GM19455 (cell line): ENCODE measurements at regions not wholly inside any gene's neighbourhood (a gene's known extent, or its start where the extent isn't known, plus 50 kb on each side); places are given as distances from the start of the nearest gene placed in this dataset.

Source experiments
- ATAC-seq: cut with Tn5 transposase; IDR thresholded peaks from one replicate; pipeline ENCODE4 v1.9.1; 2021; ENCODE audit not compliant: unreplicated experiment

DNA sequence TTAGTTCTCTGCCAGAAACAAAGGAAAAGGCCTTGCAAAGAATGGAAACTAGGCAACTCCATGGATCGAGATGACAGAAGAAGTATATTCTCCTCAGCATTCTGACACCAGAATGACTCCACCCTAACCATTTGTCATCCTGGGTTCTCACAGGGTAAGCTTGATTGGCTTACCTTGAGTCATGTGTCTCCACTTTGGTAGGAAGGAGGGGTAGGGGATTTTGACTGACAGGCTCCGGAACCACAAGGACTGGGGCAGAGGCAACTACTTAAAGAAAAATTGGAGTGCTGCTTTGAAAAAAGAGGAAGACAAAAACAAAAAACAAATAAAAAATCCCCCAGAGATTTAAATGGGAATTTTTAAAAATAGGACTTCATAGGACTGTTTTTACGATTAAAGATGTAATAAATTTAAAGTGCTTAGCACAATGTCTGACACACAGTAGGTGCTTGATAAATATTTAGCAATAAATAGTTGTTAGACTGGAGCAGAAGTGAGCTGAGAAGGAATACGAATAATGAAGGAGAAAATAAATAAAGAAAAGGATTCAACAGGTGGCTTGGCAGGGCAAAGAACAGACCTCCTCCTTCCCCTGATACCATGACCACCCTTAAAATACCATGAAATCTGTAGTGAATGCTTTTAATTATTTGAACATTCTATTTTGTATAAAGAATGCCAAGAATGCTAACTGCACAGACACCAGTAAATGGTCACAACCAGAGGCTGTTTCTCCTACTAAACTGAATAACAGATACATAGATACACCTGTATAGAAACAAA, 230.2 kb downstream of the CDCA7 start:
- ATAC-seq, result no peak

DNA sequence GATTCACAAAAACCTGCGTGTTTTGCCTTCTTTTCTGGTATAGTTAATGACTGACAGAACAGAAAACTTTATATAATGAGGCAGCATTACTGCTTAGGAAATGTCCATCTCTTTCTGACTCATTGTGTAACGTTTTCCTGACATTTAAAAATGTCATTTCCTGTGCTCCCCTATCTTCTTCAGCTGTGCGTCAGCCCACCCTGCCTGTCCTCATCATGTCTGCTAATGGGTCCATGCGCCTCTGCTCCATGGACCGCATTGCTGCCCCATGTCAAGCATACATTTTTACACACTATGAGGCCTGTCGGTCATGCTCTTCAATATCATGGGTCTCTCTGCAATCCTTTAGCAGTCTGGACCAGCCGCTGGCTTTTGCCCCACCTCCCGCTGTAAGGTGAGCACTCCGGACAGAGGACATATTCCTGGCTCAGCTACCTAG, 234.3 kb downstream of the CDCA7 start:
- ATAC-seq, result no peak

DNA sequence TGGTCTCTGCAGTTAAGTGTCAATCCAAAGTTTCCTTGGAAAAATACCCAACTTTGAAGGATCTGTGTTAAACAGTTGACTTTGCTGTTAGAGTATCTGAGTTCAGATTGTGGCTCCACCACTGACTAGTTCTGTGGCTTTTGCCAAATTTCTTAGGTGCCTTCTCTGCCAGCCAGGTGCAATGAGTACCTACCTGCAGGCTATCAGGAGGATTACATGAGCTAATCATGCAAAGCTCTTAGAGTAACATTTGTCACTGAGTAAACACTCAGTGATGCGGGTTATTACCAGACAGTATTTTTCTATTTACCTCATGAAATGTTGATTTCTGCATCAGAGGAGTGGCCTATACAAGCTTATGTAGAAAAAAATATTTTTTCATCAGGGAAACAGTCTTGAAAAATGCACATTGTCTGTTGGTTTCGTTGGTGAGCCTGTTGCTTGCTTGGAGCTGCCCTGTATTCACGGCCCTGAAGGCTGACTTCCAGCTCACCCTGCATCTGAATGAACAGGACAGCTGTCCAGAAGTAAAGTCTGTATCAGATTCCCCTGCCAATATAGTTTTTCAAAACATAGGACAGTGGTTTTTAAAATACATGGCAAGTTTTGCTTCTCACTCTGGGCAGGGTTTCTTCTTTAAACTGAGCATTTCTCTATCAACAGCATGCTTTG, 235.1 kb downstream of the CDCA7 start:
- ATAC-seq, result no peak

DNA sequence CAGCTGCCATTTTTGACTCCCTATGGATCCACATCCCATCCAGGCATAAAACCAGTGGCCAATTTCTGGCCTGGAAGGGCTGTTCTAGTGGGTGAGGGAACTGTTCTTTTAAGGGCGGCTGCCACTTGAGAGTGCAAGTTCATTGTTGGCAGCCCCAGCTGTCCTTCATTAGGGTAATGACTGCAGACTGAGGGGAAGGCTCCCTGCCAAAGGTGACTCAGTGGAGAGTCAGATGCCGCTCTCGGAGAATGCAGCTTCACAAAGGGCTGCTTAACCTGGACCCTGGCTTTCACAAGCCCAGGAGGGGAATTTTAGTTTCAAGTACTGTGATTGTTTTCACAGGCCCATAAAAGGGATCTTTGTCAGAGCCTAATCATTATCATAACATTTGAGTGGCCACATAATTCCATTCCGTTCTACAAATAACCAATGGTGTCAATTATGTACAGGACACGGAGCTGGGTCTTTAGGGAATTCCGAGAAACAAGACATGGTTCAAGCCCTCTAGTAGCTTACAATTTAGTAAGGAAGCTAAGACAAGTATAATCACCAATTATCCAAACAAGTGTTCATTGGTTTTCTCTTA, 235.7 kb downstream of the CDCA7 start:
- ATAC-seq, result no peak

DNA sequence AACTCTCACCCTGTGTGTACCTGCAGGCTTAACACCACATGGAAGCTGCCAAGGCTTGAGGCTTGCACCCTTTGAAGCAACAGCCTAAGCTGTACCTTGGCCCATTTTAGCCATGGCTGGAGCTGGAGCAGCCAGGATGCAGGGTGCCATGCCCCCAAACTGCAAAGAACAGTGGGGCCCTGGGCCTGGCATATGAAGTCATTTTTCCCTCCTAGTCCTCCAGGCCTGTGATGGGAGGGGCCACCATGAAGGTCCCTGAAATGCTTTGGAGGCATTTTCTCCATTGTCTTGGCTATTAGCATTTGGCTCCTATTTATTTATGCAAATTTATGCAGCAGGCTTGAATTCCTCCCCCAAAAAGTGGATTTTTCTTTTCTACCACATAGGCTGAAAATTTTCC, 238.4 kb downstream of the CDCA7 start:
- ATAC-seq, result no peak

DNA sequence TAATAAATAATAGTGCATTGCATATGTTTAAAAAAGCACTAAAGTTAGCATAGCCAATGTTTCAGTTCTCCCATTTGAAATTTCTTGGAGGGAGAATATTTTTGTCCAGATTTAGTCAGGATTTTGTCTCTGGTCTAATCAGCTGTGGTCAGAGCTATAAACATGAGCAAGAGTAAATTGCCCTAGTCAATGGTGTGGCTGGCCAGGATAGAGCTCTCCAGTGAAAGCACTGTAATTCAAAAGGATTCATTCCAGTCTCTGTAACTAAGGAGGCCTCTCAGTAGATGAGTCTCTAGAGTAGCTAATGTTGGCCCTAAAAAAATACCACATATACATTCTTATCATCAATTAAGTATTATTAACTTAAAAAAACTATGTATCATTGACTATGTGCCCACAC, 241.6 kb downstream of the CDCA7 start:
- ATAC-seq, result no peak

DNA sequence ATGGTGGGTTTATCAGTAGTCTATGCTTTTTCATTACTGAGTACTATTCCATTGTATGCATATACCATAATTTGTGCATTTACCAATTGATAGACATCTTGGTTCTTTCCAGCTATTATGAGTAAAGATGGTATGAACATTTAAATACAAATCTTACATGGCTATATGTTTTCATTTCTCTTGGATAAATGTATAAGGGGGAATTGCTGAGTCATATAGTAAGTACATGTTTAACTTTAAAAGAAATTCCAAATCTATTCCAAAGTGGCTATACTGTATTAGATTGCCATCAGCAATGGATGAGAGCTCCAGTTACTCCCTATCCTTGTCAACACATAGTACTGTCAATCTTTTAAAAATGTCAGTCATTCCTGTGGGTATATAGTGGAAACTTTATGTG, 243.9 kb downstream of the CDCA7 start:
- ATAC-seq, result no peak

DNA sequence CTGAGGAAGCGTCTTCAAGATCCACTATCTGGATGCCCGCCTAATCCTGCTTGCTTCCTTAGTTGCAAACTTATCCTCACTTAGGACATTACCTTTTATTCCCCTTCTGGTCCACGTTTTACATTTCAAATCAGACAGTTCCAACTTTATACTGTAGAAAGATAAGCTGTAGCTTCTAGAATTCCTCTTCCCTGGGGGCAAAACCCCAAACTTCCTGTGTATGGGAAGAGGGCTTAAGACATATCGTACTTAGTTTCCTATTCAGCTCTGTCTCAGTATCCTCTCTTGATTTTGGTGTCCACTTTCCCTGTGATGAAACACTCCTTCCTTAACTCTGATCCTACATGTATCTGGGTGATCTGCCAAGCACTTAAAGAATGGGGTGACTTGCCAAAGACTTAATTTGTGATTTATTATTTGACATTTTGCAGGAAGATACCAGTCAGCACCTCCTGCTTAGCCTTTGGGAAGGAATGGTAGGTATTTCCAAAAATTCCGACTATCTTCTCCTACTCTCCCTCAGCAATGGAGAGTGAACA, 245.2 kb downstream of the CDCA7 start:
- ATAC-seq, result no peak

DNA sequence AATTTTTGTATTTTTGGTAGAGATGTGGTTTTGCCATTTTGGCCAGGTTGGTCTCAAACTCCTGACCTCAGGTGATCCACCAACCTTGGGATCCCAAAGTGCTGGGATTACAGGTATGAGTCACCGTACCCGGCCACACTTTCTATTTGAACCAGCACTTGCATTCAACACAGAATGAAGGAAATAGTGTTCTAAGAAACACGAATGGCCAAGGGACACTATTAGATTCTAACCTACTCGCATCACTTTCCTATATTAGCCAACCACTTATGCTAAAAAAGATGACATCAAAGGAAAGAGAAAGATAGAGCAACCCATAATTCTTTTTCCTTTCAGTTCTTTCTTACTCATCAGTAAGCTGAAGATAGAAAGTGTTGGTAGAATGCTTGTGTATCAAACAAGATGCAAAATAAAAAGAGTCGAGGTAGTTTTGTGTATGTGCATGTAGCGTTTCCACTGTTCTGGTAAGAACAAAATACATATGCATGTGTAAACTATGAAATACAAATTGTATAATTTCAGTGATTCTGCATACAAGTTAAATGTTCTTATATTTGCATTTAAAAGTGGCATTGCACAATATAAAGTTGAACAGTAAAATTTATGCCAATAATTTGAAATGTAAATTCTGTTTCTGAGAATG, 247.6 kb downstream of the CDCA7 start:
- no peak for ATAC-seq

DNA sequence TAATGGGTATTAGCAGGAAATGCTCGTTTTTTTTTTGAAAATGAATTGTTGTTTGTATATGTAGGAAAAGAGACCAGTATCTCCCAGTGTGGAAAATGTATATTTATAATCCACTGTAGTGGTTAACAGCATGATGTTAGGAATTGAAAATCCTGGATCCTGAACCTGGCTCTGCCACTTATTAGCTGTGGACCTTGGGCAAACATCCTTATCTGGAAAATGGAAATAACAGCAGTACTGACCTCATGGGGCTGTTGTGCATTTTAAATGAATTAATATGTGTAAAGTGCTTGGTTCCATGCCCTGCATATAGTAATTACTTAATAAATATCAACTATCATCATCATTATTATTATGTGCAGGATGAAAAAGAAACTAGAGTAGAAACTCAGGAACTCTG, 251.3 kb downstream of the CDCA7 start:
- ATAC-seq, result no peak

DNA sequence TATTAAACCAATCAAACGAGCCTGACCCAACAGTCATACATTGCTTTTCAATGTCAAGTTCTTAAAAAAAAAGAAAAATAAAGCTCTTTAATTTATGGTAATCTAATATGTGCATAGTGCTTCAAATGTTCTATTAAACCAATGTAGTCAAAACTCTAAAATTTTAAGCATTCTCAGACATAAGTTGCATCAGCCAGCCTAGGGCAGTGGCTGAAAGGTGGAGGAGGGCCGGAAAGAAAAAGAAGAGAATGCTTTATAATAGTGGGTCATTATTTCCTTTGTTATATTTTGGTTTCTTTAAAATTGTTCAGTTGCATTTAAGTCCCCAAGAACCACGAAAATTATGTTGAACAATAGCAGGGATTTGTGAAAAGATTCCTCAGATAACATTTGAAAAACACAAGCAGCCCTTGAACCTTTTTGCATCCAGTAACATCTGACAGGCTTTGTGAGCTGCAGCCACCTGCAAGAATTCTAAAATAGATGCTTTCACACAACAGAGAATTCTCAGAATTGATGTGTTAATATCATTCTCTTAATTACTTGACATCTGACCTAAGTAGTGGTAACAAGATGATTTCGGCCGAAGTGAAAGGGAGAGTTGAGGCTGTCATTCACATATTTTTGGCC, 252.1 kb downstream of the CDCA7 start:
- ATAC-seq, result no peak

DNA sequence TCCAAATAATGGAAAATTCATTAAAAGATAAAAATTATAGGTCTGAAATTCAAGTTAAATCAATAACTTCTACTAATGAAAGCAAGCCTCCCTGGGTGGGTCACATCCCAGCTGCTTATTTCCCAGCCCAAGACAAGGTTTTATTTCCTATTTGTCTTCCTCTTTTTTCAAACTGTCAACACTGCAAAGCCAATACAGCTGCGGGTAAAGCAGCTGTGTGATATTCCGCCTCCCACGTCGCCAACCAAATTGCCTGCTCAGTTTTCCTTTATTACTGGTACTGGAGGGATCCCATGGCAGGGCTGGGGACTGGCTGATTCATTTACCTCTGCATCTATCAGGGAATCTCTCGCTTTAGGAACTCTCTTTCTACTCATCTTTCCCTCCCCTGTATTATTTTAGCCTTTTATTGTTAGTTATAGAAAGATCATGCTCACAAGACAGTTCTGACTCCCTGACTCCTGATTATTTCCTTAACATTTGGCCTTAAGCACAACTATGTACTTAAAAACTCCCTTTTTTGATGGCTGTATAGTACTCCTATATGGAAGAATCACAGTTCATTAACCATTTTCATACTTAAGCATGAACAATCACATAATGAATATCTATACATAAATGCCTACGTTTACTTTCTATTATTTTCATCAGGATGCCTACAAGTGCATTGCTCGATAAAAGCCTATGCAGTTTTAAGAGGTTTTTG, 253.1 kb downstream of the CDCA7 start:
- no peak for ATAC-seq

DNA sequence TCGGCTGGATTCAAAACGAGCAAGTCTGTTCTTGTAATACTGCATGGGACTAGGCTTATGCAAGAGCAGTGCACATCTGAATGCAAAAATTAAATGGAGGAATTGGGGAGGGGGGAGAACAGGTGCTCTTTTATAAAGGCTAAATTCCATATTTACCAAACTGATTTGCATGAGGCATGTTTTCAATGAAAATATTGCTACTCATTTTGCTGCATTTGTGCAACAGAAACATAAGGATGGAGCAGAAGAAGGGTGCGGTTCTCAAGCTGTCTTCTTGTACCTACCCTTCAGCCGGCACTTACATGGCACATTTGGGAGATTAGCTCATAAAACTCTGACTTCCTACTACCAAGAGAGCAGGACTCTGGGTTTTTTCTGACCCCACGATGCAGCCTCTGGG, 256.4 kb downstream of the CDCA7 start:
- ATAC-seq, result no peak

DNA sequence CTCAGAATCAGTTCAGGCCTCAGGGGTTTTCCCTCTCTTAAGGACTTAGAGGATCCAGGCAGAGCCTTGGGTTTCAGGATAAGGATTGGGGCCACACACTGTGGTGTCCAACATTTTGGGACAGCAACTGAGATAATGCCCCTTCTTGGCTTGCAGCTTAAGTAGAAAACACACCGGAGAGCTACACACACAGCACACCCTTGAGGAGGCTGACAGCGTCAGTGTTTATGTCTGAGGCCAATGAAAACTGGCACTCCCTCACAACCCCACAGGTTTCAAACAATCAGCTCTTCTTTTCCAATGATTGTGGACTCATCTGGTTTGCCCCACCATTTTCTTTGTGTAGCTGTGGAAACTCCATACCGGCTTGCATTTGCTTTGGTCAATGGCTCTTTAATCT, 257.7 kb downstream of the CDCA7 start:
- no peak for ATAC-seq

DNA sequence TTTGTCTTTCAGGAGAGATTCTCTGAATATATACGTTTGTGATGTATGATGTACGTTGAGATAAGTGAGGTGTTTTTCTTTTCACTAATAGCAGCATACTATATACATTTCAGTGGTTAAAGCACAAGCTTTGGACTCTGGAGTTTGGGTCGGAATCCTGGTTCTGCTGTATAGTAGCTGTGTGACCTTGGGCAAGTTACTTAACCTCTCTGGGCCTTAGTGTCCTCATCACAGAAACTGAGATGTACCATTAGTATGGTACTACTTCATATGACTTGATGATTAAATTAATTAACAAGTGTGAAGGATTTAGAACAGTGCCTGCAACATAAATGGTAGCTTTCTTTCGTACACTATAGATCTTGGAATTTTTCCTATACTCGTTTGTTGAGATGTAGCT, 258.7 kb downstream of the CDCA7 start:
- no peak for ATAC-seq

DNA sequence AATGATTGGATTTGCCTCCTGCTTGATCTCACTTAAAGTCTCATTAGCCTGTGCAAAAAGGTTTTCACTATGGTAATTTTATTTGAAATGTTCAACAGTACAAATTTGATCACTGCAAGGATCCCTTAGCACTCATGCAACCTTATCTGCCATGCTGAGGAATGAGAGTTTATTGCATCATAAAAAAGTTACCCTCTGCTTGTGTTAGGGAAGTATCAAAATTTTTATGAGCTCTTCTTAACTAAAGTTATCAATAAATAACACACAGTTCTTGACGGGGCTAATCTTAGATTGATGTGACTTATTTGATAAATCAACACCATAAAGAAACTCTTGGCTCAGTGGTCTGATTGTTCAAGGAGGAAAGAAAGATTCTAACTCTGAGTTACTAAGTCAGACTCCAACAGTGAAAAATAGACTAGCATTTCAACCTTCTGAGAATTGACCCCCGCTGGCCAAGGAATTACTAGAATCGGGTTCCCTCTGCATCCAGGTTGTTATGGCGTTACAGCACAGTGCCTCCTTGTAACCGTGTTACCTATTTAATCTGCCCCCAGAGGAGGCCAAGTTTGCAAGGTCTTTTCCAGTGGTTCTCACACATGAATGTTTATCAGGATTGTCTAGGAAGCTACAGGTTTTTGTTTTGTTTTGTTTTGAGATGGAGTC, 259.7 kb downstream of the CDCA7 start:
- no peak for ATAC-seq

DNA sequence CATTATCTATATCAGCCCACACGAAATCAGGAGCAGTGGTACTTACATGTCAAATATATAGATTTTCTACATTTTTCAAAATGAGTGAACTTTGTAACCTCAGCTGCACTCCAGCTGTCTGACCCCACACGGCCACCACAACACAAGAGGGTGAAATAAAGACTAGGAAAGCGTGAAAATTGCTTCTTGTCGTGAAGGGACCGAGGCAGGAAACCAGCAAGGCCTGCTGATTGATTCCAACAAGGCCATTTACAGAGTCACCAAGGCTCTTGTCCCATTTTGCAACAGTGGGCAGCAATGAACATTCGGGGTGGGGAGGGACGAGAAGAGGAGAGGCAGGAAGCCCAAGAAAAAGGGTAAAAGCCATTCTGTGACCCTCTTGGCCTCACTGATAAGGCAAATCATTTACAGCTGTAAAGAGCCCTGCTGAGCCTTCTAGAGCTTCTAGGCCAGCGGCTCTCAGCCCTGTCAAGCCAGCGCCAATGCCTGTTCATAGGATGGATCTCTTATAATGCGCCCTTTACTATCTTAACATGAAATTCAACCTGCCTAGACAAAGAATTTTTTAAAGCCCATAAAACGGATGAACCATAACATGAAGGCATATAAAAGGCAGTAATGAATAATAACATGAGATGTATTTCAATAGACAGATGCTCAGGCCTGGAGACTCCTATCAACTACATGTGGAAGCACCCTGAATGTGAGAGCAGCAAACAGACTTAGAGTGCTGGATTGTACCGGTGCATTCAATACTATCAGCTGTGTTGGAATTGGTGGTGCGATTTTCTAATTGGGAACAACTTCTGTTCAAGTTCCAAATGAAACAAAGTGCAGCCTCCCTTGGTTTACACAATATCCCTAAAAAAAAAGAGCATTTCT, 269.0 kb downstream of the CDCA7 start:
- no peak for ATAC-seq

DNA sequence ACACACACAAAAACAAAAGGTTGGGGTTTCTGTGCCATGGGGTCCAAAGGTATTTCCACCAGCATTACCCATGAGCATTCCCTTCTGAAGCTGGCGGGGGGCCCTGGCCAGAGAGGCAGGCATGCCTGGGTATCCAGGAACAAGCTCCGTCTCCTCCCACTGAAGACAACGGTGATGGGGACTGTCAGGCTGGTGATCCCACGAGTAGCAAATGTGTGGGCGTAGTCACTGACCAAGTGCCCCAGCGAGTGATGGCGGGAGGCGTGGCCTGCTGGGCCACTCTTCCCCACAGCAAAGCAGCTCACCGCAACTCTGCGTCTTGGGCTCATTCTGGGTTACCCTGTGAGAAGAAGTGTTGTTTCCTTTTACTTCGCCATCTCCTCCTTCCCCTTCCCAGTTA, 270.6 kb downstream of the CDCA7 start:
- ATAC-seq, result no peak

DNA sequence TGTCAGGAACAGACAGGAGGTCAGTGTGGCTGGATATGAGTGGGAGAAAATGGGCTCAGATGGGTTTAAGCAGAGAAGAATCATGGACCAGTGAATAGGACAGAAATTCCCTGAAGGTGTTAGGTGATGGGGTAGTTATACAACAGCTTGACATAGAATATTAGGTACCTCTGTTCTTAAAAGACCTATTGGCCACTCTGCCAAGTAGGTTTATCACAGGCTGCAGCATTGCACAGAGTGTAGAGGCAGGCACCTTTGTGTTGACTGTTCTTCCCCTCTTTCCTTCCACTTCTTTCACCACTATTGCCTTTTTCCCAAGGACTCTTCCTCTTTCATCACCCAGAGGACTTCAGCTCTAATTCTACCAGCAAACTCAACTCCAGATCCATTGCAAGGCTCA, 274.4 kb downstream of the CDCA7 start:
- ATAC-seq, result no peak
